Ovary (tissue), 3 donors: ENCODE measurements at regions not wholly inside any gene's neighbourhood (a gene's known extent, or its start where the extent isn't known, plus 50 kb on each side); places are given as distances from the start of the nearest gene placed in this dataset.

ENCODE experiments used
- EP300 ChIP-seq: sonication (generic); formaldehyde crosslinking; IDR thresholded peaks from one replicate; pipeline ENCODE4 v1.6.1; 2017; ENCODE audit warnings: antibody characterized with exemption
- TF ChIP-seq, protein P1 (sequence below), 3 donors: fragments of 450-650 bp in 2 of 3; fragments of 200-600 bp in 1 of 3; IDR thresholded peaks; one replicate each; pipeline versions ENCODE4 v1.5.1 to v1.8.0; 2016 to 2022; ENCODE audit warnings: antibody characterized with exemption in 3 of 3, mild to moderate bottlenecking in 1 of 3
- donor health status: DM: no; HTN: no; CAD: no.

DNA sequence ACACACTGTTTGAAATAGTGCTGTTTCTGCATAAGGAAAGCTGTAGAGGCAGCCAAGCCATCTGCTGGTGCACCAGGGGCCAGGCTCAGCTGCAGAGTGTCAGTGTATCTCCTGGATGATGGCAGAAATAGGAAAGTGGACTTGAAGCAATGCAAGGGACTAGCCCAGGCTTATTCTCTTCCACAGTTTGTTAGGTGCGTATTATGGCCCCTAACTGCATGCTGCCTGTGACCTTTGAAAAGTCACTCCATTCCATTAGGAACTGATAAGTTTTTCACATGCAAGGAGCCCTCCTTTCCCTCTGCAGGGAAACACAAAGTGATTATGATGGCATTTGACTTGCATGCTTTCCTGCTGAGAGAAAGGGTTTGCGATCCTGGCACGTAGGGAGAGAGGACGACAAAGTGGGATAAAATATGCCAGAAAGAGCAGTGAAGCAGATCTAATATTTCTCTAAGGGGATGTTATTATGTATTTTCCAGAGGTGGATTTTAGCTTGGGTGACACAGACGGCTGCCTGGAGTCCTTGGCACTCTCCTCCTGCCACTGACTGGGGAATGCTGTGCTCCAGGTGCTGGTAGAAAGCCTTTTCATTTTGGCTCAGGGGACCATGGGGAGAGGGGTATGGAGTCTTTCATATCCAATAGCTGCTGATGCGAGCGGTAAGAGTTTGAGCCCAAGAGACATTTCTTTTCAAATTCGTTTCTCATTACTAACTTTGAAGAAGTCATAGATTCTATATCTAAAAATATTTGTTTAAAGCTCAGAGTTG is 402.1 kb upstream of the B3GALT2 start:
- TF ChIP-seq, protein P1, sequence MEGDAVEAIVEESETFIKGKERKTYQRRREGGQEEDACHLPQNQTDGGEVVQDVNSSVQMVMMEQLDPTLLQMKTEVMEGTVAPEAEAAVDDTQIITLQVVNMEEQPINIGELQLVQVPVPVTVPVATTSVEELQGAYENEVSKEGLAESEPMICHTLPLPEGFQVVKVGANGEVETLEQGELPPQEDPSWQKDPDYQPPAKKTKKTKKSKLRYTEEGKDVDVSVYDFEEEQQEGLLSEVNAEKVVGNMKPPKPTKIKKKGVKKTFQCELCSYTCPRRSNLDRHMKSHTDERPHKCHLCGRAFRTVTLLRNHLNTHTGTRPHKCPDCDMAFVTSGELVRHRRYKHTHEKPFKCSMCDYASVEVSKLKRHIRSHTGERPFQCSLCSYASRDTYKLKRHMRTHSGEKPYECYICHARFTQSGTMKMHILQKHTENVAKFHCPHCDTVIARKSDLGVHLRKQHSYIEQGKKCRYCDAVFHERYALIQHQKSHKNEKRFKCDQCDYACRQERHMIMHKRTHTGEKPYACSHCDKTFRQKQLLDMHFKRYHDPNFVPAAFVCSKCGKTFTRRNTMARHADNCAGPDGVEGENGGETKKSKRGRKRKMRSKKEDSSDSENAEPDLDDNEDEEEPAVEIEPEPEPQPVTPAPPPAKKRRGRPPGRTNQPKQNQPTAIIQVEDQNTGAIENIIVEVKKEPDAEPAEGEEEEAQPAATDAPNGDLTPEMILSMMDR (IDR thresholded peaks at IDR 0.05): no peak
- TF ChIP-seq EP300: no peak
